ENCODE measurements at regions not wholly inside any gene's neighbourhood (a gene's known extent, or its start where the extent isn't known, plus 50 kb on each side); places are given as distances from the start of the nearest gene placed in this dataset.

DNA sequence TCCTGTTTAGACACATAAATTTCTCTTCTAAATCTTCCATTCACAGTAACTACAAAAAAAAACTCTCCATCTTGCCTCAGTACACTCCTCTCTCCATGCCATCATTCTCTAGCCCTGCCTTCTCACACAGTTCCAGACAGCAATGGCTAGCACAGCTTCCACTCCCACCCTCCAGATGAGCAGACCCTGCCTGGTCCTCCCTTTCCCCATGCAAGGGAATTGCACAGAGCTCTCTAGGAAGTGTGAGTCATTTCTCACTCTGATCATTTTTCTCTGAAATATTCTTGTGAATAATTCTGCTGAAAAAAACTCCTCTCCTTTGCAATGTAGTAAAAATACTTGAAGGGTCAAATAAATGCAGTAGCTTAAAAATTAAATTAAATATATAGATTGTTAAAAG, 170.6 kb downstream of the BMP4 start:
- no peak overlapping the region for H3K4me3 ChIP-seq (ENCODE audit: low read length)
- H3K36me3 ChIP-seq (ENCODE audit: control insufficient read depth, insufficient read depth, low read length), result no peaks in the 10 kb centered on the region
- no peaks in the 10 kb centered on the region for H3K27me3 ChIP-seq (ENCODE audit: control insufficient read depth, insufficient read depth, low read length)
- no peak overlapping the region for H3K9ac ChIP-seq (ENCODE audit: low read length)
- no peak overlapping the region for H3K27ac ChIP-seq (ENCODE audit: low read depth, low read length)
- peaks cover 1% of the 10 kb centered on the region for H3K4me1 ChIP-seq (ENCODE audit: control insufficient read depth, insufficient read depth, low read length)

GRCh38 chr14:53784688-53785087, 171.9 kb downstream of the BMP4 start:
- Histone ChIP-seq H3K36me3 (ENCODE audit: control insufficient read depth, insufficient read depth, low read length) (no peaks in the 10 kb centered on the region), H3K4me3 (ENCODE audit: low read length) (no peak overlapping the region), H3K27ac (ENCODE audit: low read depth, low read length) (no peak overlapping the region), H3K27me3 (ENCODE audit: control insufficient read depth, insufficient read depth, low read length) (no peaks in the 10 kb centered on the region), H3K9ac (ENCODE audit: low read length) (no peak overlapping the region), H3K4me1 (ENCODE audit: control insufficient read depth, insufficient read depth, low read length) (no peaks in the 10 kb centered on the region)

- H3K36me3 ChIP-seq (ENCODE audit: control insufficient read depth, insufficient read depth, low read length), result no peaks in the 10 kb centered on the region
Observed at GRCh38 chr14:53783256-53783655, 173.4 kb downstream of the BMP4 start.

DNA sequence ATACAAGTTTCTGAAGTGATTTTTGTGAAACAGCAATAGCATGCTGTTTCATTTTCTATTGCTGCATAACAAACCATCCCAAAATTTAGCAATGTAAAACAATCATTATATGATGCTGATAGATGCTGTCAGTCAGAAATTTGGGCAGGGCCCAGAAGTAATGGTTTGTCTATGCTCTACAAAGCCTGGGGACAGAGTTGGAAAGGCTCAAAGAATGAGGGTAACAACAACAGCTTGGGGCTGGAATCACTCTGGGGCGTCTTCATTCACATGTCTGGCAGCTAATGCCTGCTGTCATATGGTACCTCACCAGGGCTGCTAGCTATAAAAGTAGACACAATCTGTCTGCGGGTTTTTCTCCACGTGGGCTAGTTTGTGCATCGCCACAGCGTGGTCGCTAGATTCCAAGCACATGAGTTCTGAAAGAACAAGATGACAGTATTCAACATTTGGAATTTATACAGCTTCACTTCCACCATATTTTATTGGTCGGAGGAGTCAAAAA, 176.5 kb downstream of the BMP4 start:
- H3K4me1 ChIP-seq (ENCODE audit: control insufficient read depth, insufficient read depth, low read length), result no peaks in the 10 kb centered on the region
- no peak overlapping the region for H3K9ac ChIP-seq (ENCODE audit: low read length)
- H3K4me3 ChIP-seq (ENCODE audit: low read length), result no peak overlapping the region
- H3K36me3 ChIP-seq (ENCODE audit: control insufficient read depth, insufficient read depth, low read length), result no peaks in the 10 kb centered on the region
- no peak overlapping the region for H3K27ac ChIP-seq (ENCODE audit: low read depth, low read length)
- H3K27me3 ChIP-seq (ENCODE audit: control insufficient read depth, insufficient read depth, low read length), result no peaks in the 10 kb centered on the region

More at GRCh38 chr14:53783256-53783655, 173.4 kb downstream of the BMP4 start:
- no peak overlapping the region for H3K4me3 ChIP-seq (ENCODE audit: low read length)
- H3K27me3 ChIP-seq (ENCODE audit: control insufficient read depth, insufficient read depth, low read length), result no peaks in the 10 kb centered on the region
- H3K4me1 ChIP-seq (ENCODE audit: control insufficient read depth, insufficient read depth, low read length), result no peaks in the 10 kb centered on the region
- no peak overlapping the region for H3K27ac ChIP-seq (ENCODE audit: low read depth, low read length)
- H3K9ac ChIP-seq (ENCODE audit: low read length), result no peak overlapping the region

DNA sequence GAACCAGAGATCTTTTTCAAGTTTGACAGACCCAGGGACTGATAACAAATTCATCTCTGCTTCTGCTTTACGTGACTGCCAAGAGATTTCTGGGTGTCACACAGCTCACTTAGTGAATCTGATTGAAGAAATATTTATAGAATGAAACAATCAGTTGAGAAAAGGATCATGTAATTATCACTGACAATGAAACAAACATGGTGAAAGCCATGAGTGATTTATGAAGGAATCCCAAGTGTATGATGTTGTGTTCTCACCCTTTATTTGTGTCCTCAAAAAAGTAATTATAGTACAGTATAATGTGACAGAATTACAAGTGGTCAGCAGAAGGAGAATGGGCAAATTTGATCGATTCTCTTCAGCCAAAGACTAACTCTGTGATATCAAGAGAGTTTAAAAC, 177.3 kb downstream of the BMP4 start:
- H3K9ac ChIP-seq (ENCODE audit: low read length), result no peak overlapping the region
- no peaks in the 10 kb centered on the region for H3K27me3 ChIP-seq (ENCODE audit: control insufficient read depth, insufficient read depth, low read length)
- no peaks in the 10 kb centered on the region for H3K4me1 ChIP-seq (ENCODE audit: control insufficient read depth, insufficient read depth, low read length)
- no peak overlapping the region for H3K4me3 ChIP-seq (ENCODE audit: low read length)
- no peak overlapping the region for H3K27ac ChIP-seq (ENCODE audit: low read depth, low read length)
- H3K36me3 ChIP-seq (ENCODE audit: control insufficient read depth, insufficient read depth, low read length), result no peaks in the 10 kb centered on the region

DNA sequence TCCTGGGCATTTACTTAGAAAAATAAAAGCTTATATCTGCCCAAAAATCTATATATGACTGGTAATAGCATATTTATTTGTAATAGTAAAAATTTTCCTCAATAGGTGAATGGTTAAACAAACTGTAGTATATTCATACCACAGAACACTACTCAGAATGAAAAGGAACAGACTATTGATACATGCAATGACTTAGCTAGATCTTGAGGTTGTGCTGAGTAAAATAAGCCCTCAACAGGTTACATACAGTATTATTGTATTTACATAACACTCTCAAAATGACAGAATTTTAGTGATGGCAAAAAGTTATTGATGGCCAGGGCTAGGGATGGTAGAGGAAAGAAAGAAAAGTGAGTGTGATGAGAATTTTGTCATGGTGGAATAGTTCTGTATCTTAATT, 178.4 kb downstream of the BMP4 start:
- H3K4me3 ChIP-seq (ENCODE audit: low read length), result no peak overlapping the region
- H3K27me3 ChIP-seq (ENCODE audit: control insufficient read depth, insufficient read depth, low read length), result no peaks in the 10 kb centered on the region
- no peaks in the 10 kb centered on the region for H3K4me1 ChIP-seq (ENCODE audit: control insufficient read depth, insufficient read depth, low read length)
- no peaks in the 10 kb centered on the region for H3K36me3 ChIP-seq (ENCODE audit: control insufficient read depth, insufficient read depth, low read length)
- H3K27ac ChIP-seq (ENCODE audit: low read depth, low read length), result no peak overlapping the region
- no peak overlapping the region for H3K9ac ChIP-seq (ENCODE audit: low read length)

DNA sequence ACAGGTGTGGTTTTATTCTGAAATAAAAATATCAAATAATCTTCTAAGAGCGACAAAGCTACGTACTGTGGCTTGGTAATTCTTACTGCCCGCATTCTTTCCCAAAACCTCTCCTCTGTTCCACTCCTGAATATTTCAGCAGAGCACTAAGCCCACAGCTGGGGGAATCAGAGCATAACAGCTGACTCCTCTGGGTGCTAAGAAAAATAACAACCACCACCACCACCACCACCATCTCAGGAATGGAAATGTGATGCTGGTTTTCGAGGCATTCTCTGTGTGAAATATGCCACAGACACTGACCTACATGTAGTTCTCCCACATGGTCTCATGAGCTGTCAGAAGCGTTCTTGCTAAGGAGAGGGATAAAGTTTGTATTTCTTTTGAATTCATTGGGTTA, 183.7 kb downstream of the BMP4 start:
- no peaks in the 10 kb centered on the region for H3K4me1 ChIP-seq (ENCODE audit: control insufficient read depth, insufficient read depth, low read length)
- H3K9ac ChIP-seq (ENCODE audit: low read length), result no peak overlapping the region
- H3K4me3 ChIP-seq (ENCODE audit: low read length), result no peak overlapping the region
- no peak overlapping the region for H3K27ac ChIP-seq (ENCODE audit: low read depth, low read length)
- H3K36me3 ChIP-seq (ENCODE audit: control insufficient read depth, insufficient read depth, low read length), result no peaks in the 10 kb centered on the region
- H3K27me3 ChIP-seq (ENCODE audit: control insufficient read depth, insufficient read depth, low read length), result no peaks in the 10 kb centered on the region

- no peak overlapping the region for H3K27ac ChIP-seq (ENCODE audit: low read depth, low read length)
- no peak overlapping the region for H3K4me3 ChIP-seq (ENCODE audit: low read length)
- no peaks in the 10 kb centered on the region for H3K4me1 ChIP-seq (ENCODE audit: control insufficient read depth, insufficient read depth, low read length)
- no peaks in the 10 kb centered on the region for H3K36me3 ChIP-seq (ENCODE audit: control insufficient read depth, insufficient read depth, low read length)
- H3K27me3 ChIP-seq (ENCODE audit: control insufficient read depth, insufficient read depth, low read length), result no peaks in the 10 kb centered on the region
- H3K9ac ChIP-seq (ENCODE audit: low read length), result no peak overlapping the region
Observed at GRCh38 chr14:53767566-53767965, 189.1 kb downstream of the BMP4 start.

GRCh38 chr14:53766601-53767000, 190.0 kb downstream of the BMP4 start:
- Histone ChIP-seq H3K4me3 (ENCODE audit: low read length) (no peak overlapping the region), H3K9ac (ENCODE audit: low read length) (no peak overlapping the region), H3K4me1 (ENCODE audit: control insufficient read depth, insufficient read depth, low read length) (no peaks in the 10 kb centered on the region), H3K27me3 (ENCODE audit: control insufficient read depth, insufficient read depth, low read length) (no peaks in the 10 kb centered on the region), H3K36me3 (ENCODE audit: control insufficient read depth, insufficient read depth, low read length) (no peaks in the 10 kb centered on the region), H3K27ac (ENCODE audit: low read depth, low read length) (no peak overlapping the region)

- Histone ChIP-seq H3K36me3 (ENCODE audit: control insufficient read depth, insufficient read depth, low read length) (no peaks in the 10 kb centered on the region), H3K27ac (ENCODE audit: low read depth, low read length) (no peak overlapping the region), H3K9ac (ENCODE audit: low read length) (no peak overlapping the region), H3K27me3 (ENCODE audit: control insufficient read depth, insufficient read depth, low read length) (no peaks in the 10 kb centered on the region), H3K4me3 (ENCODE audit: low read length) (no peak overlapping the region), H3K4me1 (ENCODE audit: control insufficient read depth, insufficient read depth, low read length) (no peaks in the 10 kb centered on the region)
Observed at GRCh38 chr14:53766106-53766505, 190.5 kb downstream of the BMP4 start.

GRCh38 chr14:53764846-53765245, 191.8 kb downstream of the BMP4 start:
- H3K27me3 ChIP-seq (ENCODE audit: control insufficient read depth, insufficient read depth, low read length), result no peaks in the 10 kb centered on the region
- H3K27ac ChIP-seq (ENCODE audit: low read depth, low read length), result no peak overlapping the region
- no peak overlapping the region for H3K9ac ChIP-seq (ENCODE audit: low read length)
- no peak overlapping the region for H3K4me3 ChIP-seq (ENCODE audit: low read length)
- H3K4me1 ChIP-seq (ENCODE audit: control insufficient read depth, insufficient read depth, low read length), result no peaks in the 10 kb centered on the region
- no peaks in the 10 kb centered on the region for H3K36me3 ChIP-seq (ENCODE audit: control insufficient read depth, insufficient read depth, low read length)

DNA sequence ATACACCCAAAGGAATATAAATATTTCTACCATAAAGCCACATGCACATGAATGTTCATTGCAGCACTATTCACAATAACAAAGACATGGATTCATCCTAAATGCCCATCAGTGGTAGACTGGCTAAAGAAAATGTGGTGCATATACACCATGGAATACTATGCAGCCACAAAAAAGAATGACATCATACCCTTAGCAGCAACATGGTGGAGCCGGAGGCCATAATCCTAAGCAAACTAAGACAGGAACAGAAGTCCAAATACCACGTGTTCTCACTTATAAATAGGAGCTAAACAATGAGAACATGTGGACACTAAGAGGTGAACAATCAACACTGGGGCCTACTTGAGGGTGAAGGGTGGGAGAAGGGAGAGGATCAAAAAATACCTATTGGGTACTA, 198.5 kb downstream of the BMP4 start:
- no peak overlapping the region for H3K4me3 ChIP-seq (ENCODE audit: low read length)
- H3K27me3 ChIP-seq (ENCODE audit: control insufficient read depth, insufficient read depth, low read length), result no peaks in the 10 kb centered on the region
- H3K36me3 ChIP-seq (ENCODE audit: control insufficient read depth, insufficient read depth, low read length), result no peaks in the 10 kb centered on the region
- no peak overlapping the region for H3K27ac ChIP-seq (ENCODE audit: low read depth, low read length)
- H3K4me1 ChIP-seq (ENCODE audit: control insufficient read depth, insufficient read depth, low read length), result no peaks in the 10 kb centered on the region
- no peak overlapping the region for H3K9ac ChIP-seq (ENCODE audit: low read length)

DNA sequence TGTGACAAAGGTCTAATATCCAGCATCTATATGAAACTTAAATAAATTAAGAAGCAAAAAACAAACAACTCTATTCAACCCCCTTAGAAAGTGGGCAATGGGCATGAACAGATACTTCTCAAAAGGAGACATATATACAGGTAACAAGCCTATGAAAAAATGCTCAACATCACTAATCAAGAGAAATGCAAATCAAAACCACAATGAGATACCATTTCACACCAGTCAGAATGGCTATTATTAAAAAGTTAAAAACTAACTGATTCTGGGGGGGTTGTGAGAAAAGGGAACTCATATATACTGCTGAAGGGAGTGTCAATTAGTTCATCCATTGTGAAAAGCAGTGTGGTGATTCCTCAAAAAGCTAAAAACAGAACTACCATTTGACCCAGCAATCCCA, 198.9 kb downstream of the BMP4 start:
- Histone ChIP-seq H3K27me3 (ENCODE audit: control insufficient read depth, insufficient read depth, low read length) (no peaks in the 10 kb centered on the region), H3K36me3 (ENCODE audit: control insufficient read depth, insufficient read depth, low read length) (no peaks in the 10 kb centered on the region), H3K9ac (ENCODE audit: low read length) (no peak overlapping the region), H3K4me1 (ENCODE audit: control insufficient read depth, insufficient read depth, low read length) (no peaks in the 10 kb centered on the region), H3K4me3 (ENCODE audit: low read length) (no peak overlapping the region), H3K27ac (ENCODE audit: low read depth, low read length) (no peak overlapping the region)

Data from rectal smooth muscle tissue (tissue), 1 donor.